Spleen (tissue), 11 donors: ENCODE measurements at regions not wholly inside any gene's neighbourhood (a gene's known extent, or its start where the extent isn't known, plus 50 kb on each side); places are given as distances from the start of the nearest gene placed in this dataset.

ENCODE experiments used
- DNase-seq: peaks from one replicate; pipeline ENCODE4 v3.0.0-alpha.2; 2020
- H3K27ac ChIP-seq, 8 donors: fragments of 200-600 bp; sonication (generic) in 7 of 8; 1 replicate in 4 of 8; 2 replicates in 4 of 8; pipeline versions ENCODE4 v1.5.0 to v1.8.0; 2016 to 2021; ENCODE audit warnings: inconsistent platforms in 4 of 8, mild to moderate bottlenecking in 4 of 8, moderate library complexity in 1 of 8
- H3K27me3 ChIP-seq, 7 donors: fragments of 200-600 bp; sonication (generic) in 6 of 7; replicated peaks in 1 of 7; 1 replicate in 4 of 7; 2 replicates in 3 of 7; pipeline versions ENCODE4 v1.5.0 to v1.8.0; 2016 to 2021; ENCODE audit warnings: inconsistent platforms in 3 of 7, mild to moderate bottlenecking in 1 of 7
- H3K36me3 ChIP-seq, 6 donors: fragments of 200-600 bp; sonication (generic) in 5 of 6; 1 replicate in 4 of 6; 2 replicates in 2 of 6; pipeline versions ENCODE4 v1.5.0 to v1.8.0; 2016 to 2021; ENCODE audit warnings: inconsistent platforms in 2 of 6
- H3K4me1 ChIP-seq, 6 donors: fragments of 200-600 bp; sonication (generic) in 5 of 6; 1 replicate in 3 of 6; 2 replicates in 3 of 6; pipeline versions ENCODE4 v1.5.0 to v1.8.0; 2016 to 2021; ENCODE audit warnings: inconsistent platforms in 3 of 6
- H3K4me3 ChIP-seq, 8 donors: fragments of 200-600 bp; sonication (generic) in 7 of 8; 1 replicate in 4 of 8; 2 replicates in 4 of 8; pipeline versions ENCODE4 v1.5.0 to v1.8.0; 2016 to 2021; ENCODE audit warnings: inconsistent platforms in 4 of 8, mild to moderate bottlenecking in 4 of 8, moderate library complexity in 2 of 8
- H3K9me3 ChIP-seq, 8 donors: fragments of 200-600 bp; sonication (generic) in 7 of 8; 1 replicate in 4 of 8; 2 replicates in 4 of 8; pipeline versions ENCODE4 v1.5.0 to v1.8.0; 2016 to 2021; ENCODE audit warnings: inconsistent platforms in 4 of 8
- CTCF ChIP-seq, 11 experiments: fragments of 200-600 bp in 7 of 11; fragments of 450-650 bp in 4 of 11; sonication (generic) in 4 of 11; IDR thresholded peaks in 8 of 11; conservative IDR thresholded peaks in 3 of 11; 1 replicate in 7 of 11; 2 replicates in 4 of 11; pipeline versions ENCODE4 v1.4.0 to v1.8.0; 2016 to 2021; ENCODE audit warnings: antibody characterized with exemption in 11 of 11, inconsistent platforms in 4 of 11, mild to moderate bottlenecking in 1 of 11
- POLR2A ChIP-seq, 3 donors: fragments of 450-650 bp; IDR thresholded peaks; one replicate each; pipeline ENCODE4 v1.5.1; 2017; ENCODE audit warnings: antibody characterized with exemption in 3 of 3, mild to moderate bottlenecking in 1 of 3
- POLR2AphosphoS5 ChIP-seq, 3 donors: sonication (generic); formaldehyde crosslinking; IDR thresholded peaks; one replicate each; pipeline ENCODE4 v1.5.1; 2017; ENCODE audit warnings: antibody characterized with exemption in 3 of 3
- WGBS, 5 donors: extraction: QIAGEN DNeasy Blood & Tissue Kit in 3 of 5; methylation state at CpG; one replicate each; pipeline versions ENCODE4 v1.1.5 to v1.1.7; 2013 to 2018; 5-methylcytosine and 5-hydroxymethylcytosine counted together
- intact Hi-C: fragments of 100-400 bp; cut with DNase I; formaldehyde crosslinking; loops from one replicate; pipeline ENCODE4 v1.15.0; 2023; ENCODE audit warnings: low total_unique reads
- donor health status: healthy with polysubstance abuse.
- donor health status: DM: no; HTN: no; CAD: no; lungs with moderate emphysema.
- donor health status: DM: no; HTN: no; CAD: no.
- donor health status: Bipolar disorder and iron deficiency.
- donor health status: healthy.
- donor health status: DM: no; HTN: no; CAD: no.
- donor health status: DM: yes; HTN: yes; CAD: no.

- no peaks in the 10 kb centered on the region for H3K27me3 ChIP-seq
- 43 to 62% (median 52%) methylated on average over 2 of the region's 2 CpGs for WGBS, 5 donors
- H3K36me3 ChIP-seq = no peaks in the 10 kb centered on the region
- no peak overlapping the region for H3K27ac ChIP-seq
- no peaks in the 10 kb centered on the region for H3K9me3 ChIP-seq
- no peaks in the 10 kb centered on the region for H3K4me1 ChIP-seq
- TF ChIP-seq POLR2AphosphoS5 (IDR thresholded peaks at IDR 0.05) (no peak), POLR2A (IDR thresholded peaks at IDR 0.05) (no peak), CTCF (IDR thresholded peaks at IDR 0.05 in 8 of 11, conservative IDR thresholded peaks at IDR 0.05 in 3 of 11) (no peak)
- H3K4me3 ChIP-seq = no peak overlapping the region
- DNase-seq = no peak
- intact Hi-C loops = no loop called here
Measured at GRCh38 chr1:193807208-193807607, 620.8 kb upstream of the B3GALT2 start.

DNA sequence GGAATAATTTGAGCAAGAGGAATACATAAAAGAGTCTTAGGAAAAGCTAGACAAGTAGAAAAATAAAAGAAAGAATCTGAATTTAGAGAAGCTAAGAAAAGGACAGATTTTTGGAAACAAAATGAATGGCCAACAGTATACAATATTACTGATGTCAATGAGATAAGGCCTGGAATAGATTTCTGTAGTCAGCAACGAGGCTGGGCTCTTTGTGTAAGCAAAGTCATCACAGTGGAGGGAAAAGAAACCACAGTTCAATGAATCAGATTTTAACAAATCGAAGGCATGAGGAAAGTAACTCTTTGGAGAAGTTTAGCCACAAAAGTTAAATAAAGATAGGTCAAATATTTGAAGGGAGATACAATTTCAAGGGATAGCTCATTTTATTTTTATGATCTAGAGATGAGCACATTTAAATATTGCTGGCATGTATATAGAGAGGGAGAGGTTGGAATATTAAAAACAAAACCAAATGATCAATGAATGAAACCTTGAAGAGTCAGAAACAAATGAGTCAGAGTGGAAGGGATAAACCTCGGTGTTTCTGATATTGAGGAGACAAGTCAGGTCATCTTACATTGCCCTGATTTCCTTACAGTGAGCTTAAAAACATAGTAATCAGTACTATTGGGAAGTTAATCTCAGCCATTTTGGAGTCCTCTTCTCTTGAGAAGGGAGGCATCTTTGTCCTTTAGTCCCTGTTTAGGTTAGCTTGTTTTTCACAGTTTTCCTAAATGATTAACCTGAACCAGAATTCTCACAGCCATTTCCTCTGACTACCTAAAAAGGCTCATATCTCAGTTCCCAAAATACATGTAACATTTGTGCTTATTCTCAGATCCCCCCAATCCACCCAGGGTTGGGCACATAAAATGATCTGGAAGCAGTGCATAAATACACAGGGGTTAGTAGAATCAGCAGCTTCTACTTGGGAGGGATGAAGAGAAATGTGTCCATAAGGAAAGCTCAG is 620.0 kb upstream of the B3GALT2 start:
- intact Hi-C loops = no loop called here
- Histone ChIP-seq H3K27ac (no peak overlapping the region), H3K4me3 (no peak overlapping the region), H3K36me3 (no peaks in the 10 kb centered on the region), H3K4me1 (no peaks in the 10 kb centered on the region), H3K9me3 (no peaks in the 10 kb centered on the region), H3K27me3 (no peaks in the 10 kb centered on the region)
- 63 to 77% (median 73%) methylated on average over 3 of the region's 3 CpGs for WGBS, 5 donors
- DNase-seq = no peak
- TF ChIP-seq POLR2AphosphoS5 (IDR thresholded peaks at IDR 0.05) (no peak), POLR2A (IDR thresholded peaks at IDR 0.05) (no peak), CTCF (IDR thresholded peaks at IDR 0.05 in 8 of 11, conservative IDR thresholded peaks at IDR 0.05 in 3 of 11) (no peak)

DNA sequence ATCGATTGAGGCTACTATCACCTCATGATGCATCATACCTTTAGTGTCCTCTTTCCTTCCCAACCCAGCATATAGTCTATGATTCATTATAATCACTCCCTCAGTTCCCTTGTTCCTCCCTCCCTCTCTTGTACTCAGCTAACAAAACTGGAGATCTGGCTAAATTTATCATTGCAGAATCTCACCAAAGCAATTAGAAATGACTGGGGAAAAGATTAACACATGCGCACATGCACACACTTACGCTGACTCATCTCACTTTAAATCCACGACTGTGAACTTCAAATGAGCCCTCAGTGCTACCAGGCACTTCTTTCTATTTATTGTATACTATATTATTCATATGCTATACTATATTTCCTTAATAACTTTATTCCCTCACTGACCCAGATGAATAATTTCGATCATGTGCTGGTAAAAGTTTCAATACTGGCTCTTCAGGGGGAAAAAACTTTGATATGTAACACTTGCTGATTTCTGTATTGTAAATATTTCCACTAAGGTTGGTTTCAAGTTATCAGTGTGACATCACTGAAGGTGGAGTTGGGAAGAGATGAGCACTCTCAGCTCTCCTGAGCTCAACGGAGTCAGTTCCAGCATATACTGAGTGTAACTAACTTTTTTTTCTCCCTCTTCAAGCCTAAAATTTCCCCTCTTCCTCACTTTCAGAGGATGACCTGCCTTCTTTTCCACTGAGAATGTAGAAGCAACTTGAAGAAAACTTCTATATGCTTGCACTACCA is 613.7 kb upstream of the B3GALT2 start:
- Histone ChIP-seq H3K36me3 (no peaks in the 10 kb centered on the region), H3K27ac (no peak overlapping the region), H3K9me3 (no peaks in the 10 kb centered on the region), H3K27me3 (no peaks in the 10 kb centered on the region), H3K4me3 (no peak overlapping the region), H3K4me1 (no peaks in the 10 kb centered on the region)
- DNase-seq = no peak
- 63 to 84% (median 76%) methylated on average over 6 of the region's 6 CpGs for WGBS, 5 donors
- intact Hi-C loops = no loop called here
- no peak for TF ChIP-seq POLR2AphosphoS5 (IDR thresholded peaks at IDR 0.05)
- TF ChIP-seq CTCF (IDR thresholded peaks at IDR 0.05 in 8 of 11, conservative IDR thresholded peaks at IDR 0.05 in 3 of 11) = no peak
- no peak for TF ChIP-seq POLR2A (IDR thresholded peaks at IDR 0.05)

DNA sequence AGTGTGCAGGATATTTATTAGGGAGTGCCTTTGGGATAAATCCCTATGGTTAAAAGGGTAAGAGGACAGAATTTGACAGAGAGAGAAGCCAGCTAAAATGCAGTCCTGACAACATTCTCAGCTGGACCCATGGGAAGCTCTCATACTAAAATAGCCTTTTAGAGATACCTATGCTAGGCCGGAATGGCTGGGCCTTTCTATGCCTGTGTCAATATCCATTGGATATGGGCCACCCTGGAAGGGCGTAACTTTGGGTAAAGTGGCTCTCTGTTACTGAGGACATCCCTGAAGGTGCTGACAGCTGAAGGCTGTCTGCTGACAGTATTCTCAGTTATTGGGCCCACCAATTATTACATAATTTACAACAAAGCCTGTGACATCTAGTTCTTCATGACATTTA is 613.0 kb upstream of the B3GALT2 start:
- no peak for DNase-seq
- WGBS, 5 donors = 94 to 100% (median 95%) methylated on average over 2 of the region's 2 CpGs
- Histone ChIP-seq H3K4me1 (no peaks in the 10 kb centered on the region), H3K36me3 (no peaks in the 10 kb centered on the region), H3K4me3 (no peak overlapping the region), H3K27ac (no peak overlapping the region), H3K9me3 (no peaks in the 10 kb centered on the region), H3K27me3 (no peaks in the 10 kb centered on the region)
- no peak for TF ChIP-seq POLR2A (IDR thresholded peaks at IDR 0.05)
- TF ChIP-seq CTCF (IDR thresholded peaks at IDR 0.05 in 8 of 11, conservative IDR thresholded peaks at IDR 0.05 in 3 of 11) = no peak
- TF ChIP-seq POLR2AphosphoS5 (IDR thresholded peaks at IDR 0.05) = no peak
- intact Hi-C loops = no loop called here
